Heart left ventricle (tissue), 13 donors: ENCODE measurements at regions not wholly inside any gene's neighbourhood (a gene's known extent, or its start where the extent isn't known, plus 50 kb on each side); places are given as distances from the start of the nearest gene placed in this dataset.

ENCODE experiments used
- CTCF ChIP-seq, 12 donors: fragments of 200-600 bp; sonication (generic) in 4 of 12; IDR thresholded peaks; one replicate each; pipeline versions ENCODE4 v1.5.0 to v1.8.0; 2018 to 2022; ENCODE audit warnings: antibody characterized with exemption in 12 of 12, mild to moderate bottlenecking in 5 of 12
- POLR2A ChIP-seq, 2 donors: fragments of 450-650 bp; IDR thresholded peaks; one replicate each; pipeline ENCODE4 v1.6.1; 2017; ENCODE audit warnings: antibody characterized with exemption in 2 of 2, mild to moderate bottlenecking in 2 of 2, moderate library complexity in 2 of 2
- donor health status: ischemic (EF 13 %, LVEDD 7.1; RV severe dilation, severe dysfunction).
- donor health status: DM: no; HTN: yes; CAD: no.
- donor health status: DM: no; HTN: no; CAD: no.
- donor health status: ischemic (EF 25% LVEDD 6.9; RV normal size, moderate dysfunction).
- donor health status: ischemic (EF 25% LVEDD 5.7; RV mildly dilated, moderate dysfunction).
- donor health status: ischemic (EF 35%, LVEDD 5.7; RV mildly dilated, moderate dysfunction).
- donor health status: nonischemic (EF 11% LVEDD 7.7; RV severe dilation, severe dysfunction).
- donor health status: DM: yes; HTN: yes; CAD: no.
- donor health status: PGD.
- donor health status: ischemic (EF 29% LVEDD 5.4; RV normal size, mild dysfunction).
- donor health status: nonischemic (EF 23%, LVEDD 6.1; RV moderate dilation, normal function).

- TF ChIP-seq CTCF (IDR thresholded peaks at IDR 0.05) (no peak), POLR2A (IDR thresholded peaks at IDR 0.05) (no peak)
These were observed 140.5 kb upstream of the LHX5 start for GRCh38 chr12:113612076-113612728.
